ENCODE measurements at regions not wholly inside any gene's neighbourhood (a gene's known extent, or its start where the extent isn't known, plus 50 kb on each side); places are given as distances from the start of the nearest gene placed in this dataset.

DNA sequence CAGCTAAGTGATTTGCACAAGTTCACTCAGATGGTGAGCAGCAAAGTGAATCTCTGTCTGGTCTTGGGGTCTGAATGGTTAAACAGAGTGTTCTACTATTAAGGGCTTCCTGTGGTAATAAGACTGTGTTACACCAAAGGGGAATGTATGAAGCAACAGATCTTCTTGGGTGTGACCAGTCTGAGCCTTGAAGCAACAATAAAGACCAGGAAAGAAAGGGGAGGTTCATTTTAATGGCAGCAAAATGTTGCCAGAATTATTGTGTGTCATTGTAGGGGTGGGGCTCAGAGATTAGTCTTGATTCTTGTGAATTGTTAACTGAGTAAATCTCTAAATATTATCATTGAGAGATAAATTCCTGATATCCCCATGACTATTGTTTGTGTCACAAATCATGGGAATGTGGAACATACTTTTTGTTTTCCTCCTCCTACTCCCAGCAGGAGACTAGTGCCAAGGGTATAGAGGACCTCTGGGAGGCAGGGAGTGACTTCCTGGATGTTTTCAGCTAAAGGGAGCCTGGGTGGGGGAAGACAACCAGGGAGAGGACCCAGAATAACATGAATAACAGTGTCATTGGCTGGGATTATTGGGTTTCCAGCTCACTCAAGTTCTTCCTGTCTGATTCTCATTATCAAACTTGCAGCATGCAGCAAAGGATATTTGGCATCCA lies 141.4 kb upstream of the PAK3 start:
- FAIRE-seq: peak; percentile 7
- POLR2A ChIA-PET: no interaction called here

DNA sequence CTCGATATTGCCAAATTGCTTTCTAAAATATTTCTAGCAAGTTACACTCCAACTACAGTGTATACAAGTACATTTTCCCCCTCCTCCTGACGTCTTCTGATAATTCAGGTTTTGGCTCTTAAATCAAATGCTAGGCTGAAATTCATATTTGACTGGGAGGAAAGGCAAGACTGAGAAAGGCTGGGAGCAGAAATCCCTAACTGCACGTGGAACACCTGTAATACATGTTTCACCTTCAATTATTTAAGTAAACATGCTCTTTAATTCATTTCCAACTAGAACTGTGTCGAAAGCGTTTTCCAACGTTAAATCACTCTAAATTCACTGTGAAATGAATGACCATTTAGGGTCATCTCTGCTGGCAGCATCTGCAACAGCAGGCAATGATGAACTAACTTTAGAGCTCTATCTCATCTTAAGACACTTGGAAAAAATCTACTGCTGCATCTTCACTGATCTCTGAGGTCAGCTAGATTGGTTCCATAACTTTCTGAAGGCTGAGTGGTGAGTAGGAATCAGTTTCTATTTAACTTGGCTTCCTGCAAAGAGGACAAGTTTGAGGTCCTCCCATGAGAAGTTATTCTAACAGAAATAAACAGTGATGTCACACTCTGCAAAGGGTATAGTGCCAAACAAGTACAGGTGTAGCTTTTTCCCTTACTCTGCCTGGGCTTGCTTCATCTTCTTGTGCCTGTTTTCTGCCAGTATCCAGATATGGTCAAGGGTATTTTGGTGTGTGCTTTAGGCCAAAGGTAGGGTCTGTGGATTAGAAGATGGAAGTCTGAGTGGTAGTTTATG lies 144.3 kb upstream of the PAK3 start:
- Histone ChIP-seq H3K4me2 (no peak overlapping the region), H3K4me3 (no peak overlapping the region), H3K27ac (no peak overlapping the region), H3K4me1 (no peaks in the 10 kb centered on the region), H3K9me3 (no peaks in the 10 kb centered on the region)
- no peak for FAIRE-seq
- ChIA-PET CTCF (interaction anchor here (0.6 kb wide), 1 partner anchor 11 kb away, joined by 3 read pairs; no protein-coding TSS in a partner anchor), POLR2A (no interaction called here)
- TF ChIP-seq, protein P1, sequence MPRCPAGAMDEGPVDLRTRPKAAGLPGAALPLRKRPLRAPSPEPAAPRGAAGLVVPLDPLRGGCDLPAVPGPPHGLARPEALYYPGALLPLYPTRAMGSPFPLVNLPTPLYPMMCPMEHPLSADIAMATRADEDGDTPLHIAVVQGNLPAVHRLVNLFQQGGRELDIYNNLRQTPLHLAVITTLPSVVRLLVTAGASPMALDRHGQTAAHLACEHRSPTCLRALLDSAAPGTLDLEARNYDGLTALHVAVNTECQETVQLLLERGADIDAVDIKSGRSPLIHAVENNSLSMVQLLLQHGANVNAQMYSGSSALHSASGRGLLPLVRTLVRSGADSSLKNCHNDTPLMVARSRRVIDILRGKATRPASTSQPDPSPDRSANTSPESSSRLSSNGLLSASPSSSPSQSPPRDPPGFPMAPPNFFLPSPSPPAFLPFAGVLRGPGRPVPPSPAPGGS (IDR thresholded peaks at IDR 0.05): no peak
- TF ChIP-seq, protein P2, sequence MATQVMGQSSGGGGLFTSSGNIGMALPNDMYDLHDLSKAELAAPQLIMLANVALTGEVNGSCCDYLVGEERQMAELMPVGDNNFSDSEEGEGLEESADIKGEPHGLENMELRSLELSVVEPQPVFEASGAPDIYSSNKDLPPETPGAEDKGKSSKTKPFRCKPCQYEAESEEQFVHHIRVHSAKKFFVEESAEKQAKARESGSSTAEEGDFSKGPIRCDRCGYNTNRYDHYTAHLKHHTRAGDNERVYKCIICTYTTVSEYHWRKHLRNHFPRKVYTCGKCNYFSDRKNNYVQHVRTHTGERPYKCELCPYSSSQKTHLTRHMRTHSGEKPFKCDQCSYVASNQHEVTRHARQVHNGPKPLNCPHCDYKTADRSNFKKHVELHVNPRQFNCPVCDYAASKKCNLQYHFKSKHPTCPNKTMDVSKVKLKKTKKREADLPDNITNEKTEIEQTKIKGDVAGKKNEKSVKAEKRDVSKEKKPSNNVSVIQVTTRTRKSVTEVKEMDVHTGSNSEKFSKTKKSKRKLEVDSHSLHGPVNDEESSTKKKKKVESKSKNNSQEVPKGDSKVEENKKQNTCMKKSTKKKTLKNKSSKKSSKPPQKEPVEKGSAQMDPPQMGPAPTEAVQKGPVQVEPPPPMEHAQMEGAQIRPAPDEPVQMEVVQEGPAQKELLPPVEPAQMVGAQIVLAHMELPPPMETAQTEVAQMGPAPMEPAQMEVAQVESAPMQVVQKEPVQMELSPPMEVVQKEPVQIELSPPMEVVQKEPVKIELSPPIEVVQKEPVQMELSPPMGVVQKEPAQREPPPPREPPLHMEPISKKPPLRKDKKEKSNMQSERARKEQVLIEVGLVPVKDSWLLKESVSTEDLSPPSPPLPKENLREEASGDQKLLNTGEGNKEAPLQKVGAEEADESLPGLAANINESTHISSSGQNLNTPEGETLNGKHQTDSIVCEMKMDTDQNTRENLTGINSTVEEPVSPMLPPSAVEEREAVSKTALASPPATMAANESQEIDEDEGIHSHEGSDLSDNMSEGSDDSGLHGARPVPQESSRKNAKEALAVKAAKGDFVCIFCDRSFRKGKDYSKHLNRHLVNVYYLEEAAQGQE (IDR thresholded peaks at IDR 0.05): no peak
- TF ChIP-seq, protein P3, sequence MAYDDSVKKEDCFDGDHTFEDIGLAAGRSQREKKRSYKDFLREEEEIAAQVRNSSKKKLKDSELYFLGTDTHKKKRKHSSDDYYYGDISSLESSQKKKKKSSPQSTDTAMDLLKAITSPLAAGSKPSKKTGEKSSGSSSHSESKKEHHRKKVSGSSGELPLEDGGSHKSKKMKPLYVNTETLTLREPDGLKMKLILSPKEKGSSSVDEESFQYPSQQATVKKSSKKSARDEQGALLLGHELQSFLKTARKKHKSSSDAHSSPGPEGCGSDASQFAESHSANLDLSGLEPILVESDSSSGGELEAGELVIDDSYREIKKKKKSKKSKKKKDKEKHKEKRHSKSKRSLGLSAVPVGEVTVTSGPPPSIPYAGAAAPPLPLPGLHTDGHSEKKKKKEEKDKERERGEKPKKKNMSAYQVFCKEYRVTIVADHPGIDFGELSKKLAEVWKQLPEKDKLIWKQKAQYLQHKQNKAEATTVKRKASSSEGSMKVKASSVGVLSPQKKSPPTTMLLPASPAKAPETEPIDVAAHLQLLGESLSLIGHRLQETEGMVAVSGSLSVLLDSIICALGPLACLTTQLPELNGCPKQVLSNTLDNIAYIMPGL (CRISPR knock-in tag; IDR thresholded peaks at IDR 0.05; ENCODE audit: borderline replicate concordance): no peak
- TF ChIP-seq ZNF302 (CRISPR knock-in tag; IDR thresholded peaks at IDR 0.05) (no peak), SMC3 (IDR thresholded peaks at IDR 0.05) (no peak), TFCP2L1 (CRISPR knock-in tag; IDR thresholded peaks at IDR 0.05) (no peak), CBX2 (IDR thresholded peaks at IDR 0.05; ENCODE audit: borderline replicate concordance, low read depth) (no peak), NR3C1 (IDR thresholded peaks at IDR 0.05) (no peak), CHD2 (IDR thresholded peaks at IDR 0.05; ENCODE audit: low read length, partially characterized antibody) (no peak), RNF2 (IDR thresholded peaks at IDR 0.05; ENCODE audit: borderline replicate concordance, low read depth) (no peak), HDAC2 (IDR thresholded peaks at IDR 0.05) (no peak), ZSCAN20 (CRISPR knock-in tag; IDR thresholded peaks at IDR 0.05) (no peak), JUN (IDR thresholded peaks at IDR 0.05) (no peak)
- TF ChIP-seq, protein P4, sequence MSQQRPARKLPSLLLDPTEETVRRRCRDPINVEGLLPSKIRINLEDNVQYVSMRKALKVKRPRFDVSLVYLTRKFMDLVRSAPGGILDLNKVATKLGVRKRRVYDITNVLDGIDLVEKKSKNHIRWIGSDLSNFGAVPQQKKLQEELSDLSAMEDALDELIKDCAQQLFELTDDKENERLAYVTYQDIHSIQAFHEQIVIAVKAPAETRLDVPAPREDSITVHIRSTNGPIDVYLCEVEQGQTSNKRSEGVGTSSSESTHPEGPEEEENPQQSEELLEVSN (IDR thresholded peaks at IDR 0.05; ENCODE audit: borderline replicate concordance, low read depth): no peak
- ATAC-seq: no peak
- 1% methylated on average over 6 of the region's 6 CpGs for WGBS (ENCODE audit: missing lambda C conversion rate)
- no peak for DNase-seq (ENCODE audit: low read depth in 1 of 2, low spot score in 1 of 2)

More for the DNA sequence above, 141.4 kb upstream of the PAK3 start:
- CTCF ChIA-PET: no interaction called here
- no peak for TF ChIP-seq ZFP36 (IDR thresholded peaks at IDR 0.05; ENCODE audit: borderline replicate concordance, partially characterized antibody)
- H3K4me3 ChIP-seq: no peak overlapping the region
- DNase-seq (ENCODE audit: low read depth in 1 of 2, low spot score in 1 of 2) (no peak), ATAC-seq (no peak)
- no peaks in the 10 kb centered on the region for H3K4me1 ChIP-seq
- no peak overlapping the region for H3K4me2 ChIP-seq
- H3K27ac ChIP-seq: no peak overlapping the region
- no peaks in the 10 kb centered on the region for H3K9me3 ChIP-seq
